ENCODE measurements at regions not wholly inside any gene's neighbourhood (a gene's known extent, or its start where the extent isn't known, plus 50 kb on each side); places are given as distances from the start of the nearest gene placed in this dataset.

DNA sequence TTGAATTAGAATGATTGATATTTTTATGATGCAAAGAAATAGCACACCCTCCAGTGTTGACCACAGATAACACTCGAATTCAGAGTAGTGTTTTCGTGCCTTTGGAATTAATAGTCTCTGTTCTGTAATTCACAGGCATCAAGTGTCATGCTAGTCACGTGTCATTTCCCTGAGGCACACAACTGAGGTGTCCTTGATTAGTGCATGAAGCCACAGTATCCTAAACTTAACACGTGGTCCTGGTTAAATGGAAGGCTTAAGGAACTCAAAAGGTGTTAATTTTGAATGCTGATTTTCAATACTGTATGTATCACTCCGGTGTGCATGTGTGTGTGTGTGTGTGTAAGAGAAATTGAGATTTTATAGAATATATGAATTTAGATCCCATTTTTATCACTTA lies 625.6 kb downstream of the TMEM114 start:
- Mint-ChIP-seq H3K9me3 (no peaks in the 10 kb centered on the region), H3K27me3 (ENCODE audit: insufficient read depth, low read depth) (no peaks in the 10 kb centered on the region)

DNA sequence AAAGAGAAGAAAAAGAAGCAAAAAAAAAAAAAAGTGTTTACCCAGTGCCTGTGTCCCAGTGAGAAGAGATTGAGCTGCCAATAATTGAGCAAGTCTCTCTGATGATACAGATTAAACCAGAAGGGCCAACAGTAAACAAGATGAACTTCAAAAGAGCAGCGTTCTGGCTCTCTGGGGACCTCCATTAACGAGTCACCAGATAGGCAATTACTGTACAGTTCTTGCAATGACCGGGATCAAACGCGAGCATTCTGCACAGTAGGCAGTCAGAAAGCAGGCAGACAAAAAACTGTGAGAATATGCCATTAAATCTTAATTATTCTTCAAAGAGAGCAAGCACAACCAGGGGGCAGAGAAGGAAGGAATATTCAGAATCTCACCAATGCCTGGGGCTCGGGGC lies 626.1 kb downstream of the TMEM114 start:
- Histone ChIP-seq H3K4me3 (no peak overlapping the region), H3K27ac (no peak overlapping the region), H4K20me1 (ENCODE audit: low read depth) (no peaks in the 10 kb centered on the region), H3K36me3 (no peaks in the 10 kb centered on the region), H3K79me2 (ENCODE audit: low read depth) (no peaks in the 10 kb centered on the region), H3K4me2 (no peak overlapping the region), H3K9me3 (ENCODE audit: low read depth) (no peaks in the 10 kb centered on the region), H3K4me1 (no peaks in the 10 kb centered on the region), H3K9ac (no peak overlapping the region), H3F3A (ENCODE audit: low read depth) (no peaks in the 10 kb centered on the region), H3K27me3 (no peaks in the 10 kb centered on the region), H2AFZ (replicated peaks) (no peak overlapping the region)
- H3K4me1 Mint-ChIP-seq = no peaks in the 10 kb centered on the region
- no peaks in the 10 kb centered on the region for H3K27me3 Mint-ChIP-seq (ENCODE audit: insufficient read depth, low read depth)
- H3K36me3 Mint-ChIP-seq = no peaks in the 10 kb centered on the region
- no peaks in the 10 kb centered on the region for H3K9me3 Mint-ChIP-seq
- H3K4me3 Mint-ChIP-seq = no peak overlapping the region
- no peak for DNase-seq (ENCODE audit: low spot score)
- no peak for TF ChIP-seq CTCF (IDR thresholded peaks at IDR 0.05)
- no peak for TF ChIP-seq EZH2 (IDR thresholded peaks at IDR 0.05)
- TF ChIP-seq EZH2phosphoT487 (IDR thresholded peaks at IDR 0.05) = no peak
- no peak overlapping the region for H3K27ac Mint-ChIP-seq

More for the DNA sequence above, 625.6 kb downstream of the TMEM114 start:
- Mint-ChIP-seq H3K4me3 (no peak overlapping the region), H3K36me3 (no peaks in the 10 kb centered on the region), H3K4me1 (no peaks in the 10 kb centered on the region), H3K27ac (no peak overlapping the region)
- TF ChIP-seq CTCF (IDR thresholded peaks at IDR 0.05) (no peak), EZH2phosphoT487 (IDR thresholded peaks at IDR 0.05) (no peak), EZH2 (IDR thresholded peaks at IDR 0.05) (no peak)
- no peak overlapping the region for H3K27ac ChIP-seq
- H3K9me3 ChIP-seq (ENCODE audit: low read depth) = no peaks in the 10 kb centered on the region
- DNase-seq (ENCODE audit: low spot score) = no peak
- no peak overlapping the region for H3K4me2 ChIP-seq
- no peak overlapping the region for H3K4me3 ChIP-seq
- H3K4me1 ChIP-seq = no peaks in the 10 kb centered on the region
- H3K9ac ChIP-seq = no peak overlapping the region
- H3K36me3 ChIP-seq = no peaks in the 10 kb centered on the region
- no peaks in the 10 kb centered on the region for H3K27me3 ChIP-seq
- no peaks in the 10 kb centered on the region for H3K79me2 ChIP-seq (ENCODE audit: low read depth)
- no peaks in the 10 kb centered on the region for H4K20me1 ChIP-seq (ENCODE audit: low read depth)
- H3F3A ChIP-seq (ENCODE audit: low read depth) = no peaks in the 10 kb centered on the region
- H2AFZ ChIP-seq (replicated peaks) = no peak overlapping the region

DNA sequence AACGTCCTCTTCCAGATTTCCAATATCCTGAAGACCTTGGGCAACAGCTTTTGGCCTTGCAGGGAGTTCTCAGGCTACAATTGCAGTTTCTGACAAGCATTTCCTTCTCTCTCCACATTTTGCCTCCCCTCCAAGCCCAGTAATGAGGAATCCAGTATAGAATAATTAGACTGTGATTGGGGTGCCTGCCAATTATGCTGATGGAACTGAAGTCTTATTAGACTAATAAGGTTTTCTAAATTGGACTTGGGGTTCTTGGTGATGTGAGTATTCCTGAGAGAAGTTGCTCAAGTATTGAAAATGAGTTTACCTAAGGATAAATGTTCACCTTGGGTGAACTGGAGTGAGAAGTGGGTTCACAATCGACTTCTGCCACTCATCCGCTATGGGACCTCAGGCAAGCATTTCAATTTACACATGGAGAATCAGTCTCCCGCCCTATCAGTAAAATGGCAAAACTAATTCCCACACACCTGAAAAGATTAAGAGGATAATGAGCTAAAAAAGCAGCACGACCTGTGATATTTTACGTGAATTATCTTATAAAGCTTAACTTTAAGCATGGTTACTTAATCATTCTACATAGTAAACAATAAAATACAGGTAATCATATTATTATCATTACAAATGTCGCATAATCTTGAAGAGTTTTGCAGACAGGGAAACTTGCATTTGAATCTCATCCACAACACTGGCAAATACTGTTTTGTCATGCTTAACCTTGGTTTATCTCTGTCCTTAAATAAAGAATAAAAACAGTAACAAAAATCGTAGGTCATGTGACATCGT lies 628.0 kb downstream of the TMEM114 start:
- no peaks in the 10 kb centered on the region for H3K4me1 ChIP-seq
- no peaks in the 10 kb centered on the region for H3K36me3 ChIP-seq
- H3K4me2 ChIP-seq = no peak overlapping the region
- Mint-ChIP-seq H3K4me3 (no peak overlapping the region), H3K4me1 (no peaks in the 10 kb centered on the region), H3K27ac (no peak overlapping the region), H3K27me3 (ENCODE audit: insufficient read depth, low read depth) (no peaks in the 10 kb centered on the region), H3K9me3 (no peaks in the 10 kb centered on the region), H3K36me3 (no peaks in the 10 kb centered on the region)
- no peaks in the 10 kb centered on the region for H3K27me3 ChIP-seq
- no peaks in the 10 kb centered on the region for H4K20me1 ChIP-seq (ENCODE audit: low read depth)
- no peaks in the 10 kb centered on the region for H3F3A ChIP-seq (ENCODE audit: low read depth)
- H3K9me3 ChIP-seq (ENCODE audit: low read depth) = no peaks in the 10 kb centered on the region
- H3K9ac ChIP-seq = no peak overlapping the region
- TF ChIP-seq CTCF (IDR thresholded peaks at IDR 0.05) (no peak), EZH2 (IDR thresholded peaks at IDR 0.05) (no peak)
- no peak overlapping the region for H2AFZ ChIP-seq (replicated peaks)
- H3K4me3 ChIP-seq = no peak overlapping the region
- DNase-seq (ENCODE audit: low spot score) = no peak
- H3K27ac ChIP-seq = no peak overlapping the region
- H3K79me2 ChIP-seq (ENCODE audit: low read depth) = no peaks in the 10 kb centered on the region

All from neural progenitor cell (in vitro differentiated cells).